ENCODE measurements at regions not wholly inside any gene's neighbourhood (a gene's known extent, or its start where the extent isn't known, plus 50 kb on each side); places are given as distances from the start of the nearest gene placed in this dataset.
"Not testable (repeated sequence)": the region's sequence is repeated elsewhere in the genome, so short reads cannot be mapped to it uniquely, and the experiment has no call there.

GRCh38 chr2:7379799-7380198 is 462.6 kb downstream of the RNF144A start:
- no peaks in the 10 kb centered on the region for H3K9me3 ChIP-seq (ENCODE audit: control insufficient read depth, insufficient read depth, low read depth, low read length)
- POLR2A ChIA-PET = no interaction called here
- no peaks in the 10 kb centered on the region for H3K36me3 ChIP-seq (ENCODE audit: control insufficient read depth in 2 of 2, insufficient read depth in 1 of 2, low read length in 2 of 2)
- CTCF ChIA-PET = interaction anchor here (1.2 kb wide), 1 partner anchor 176 kb away, joined by 3 read pairs; no protein-coding TSS in a partner anchor
- H3K4me1 ChIP-seq (ENCODE audit: control insufficient read depth, insufficient read depth, low read length) = no peaks in the 10 kb centered on the region
- H3K27ac ChIP-seq (ENCODE audit: extremely low read depth, low read depth, low read length) = no peak overlapping the region
- no peak overlapping the region for H3K4me3 ChIP-seq (ENCODE audit: low read depth, low read length)
- TF ChIP-seq KLF1 (tag by site-specific recombination; IDR thresholded peaks at IDR 0.05) (no peak), ZNF138 (tag by site-specific recombination; IDR thresholded peaks at IDR 0.05; ENCODE audit: borderline replicate concordance) (no peak), ZNF792 (tag by site-specific recombination; IDR thresholded peaks at IDR 0.05) (no peak)
- TF ChIP-seq, protein P1, sequence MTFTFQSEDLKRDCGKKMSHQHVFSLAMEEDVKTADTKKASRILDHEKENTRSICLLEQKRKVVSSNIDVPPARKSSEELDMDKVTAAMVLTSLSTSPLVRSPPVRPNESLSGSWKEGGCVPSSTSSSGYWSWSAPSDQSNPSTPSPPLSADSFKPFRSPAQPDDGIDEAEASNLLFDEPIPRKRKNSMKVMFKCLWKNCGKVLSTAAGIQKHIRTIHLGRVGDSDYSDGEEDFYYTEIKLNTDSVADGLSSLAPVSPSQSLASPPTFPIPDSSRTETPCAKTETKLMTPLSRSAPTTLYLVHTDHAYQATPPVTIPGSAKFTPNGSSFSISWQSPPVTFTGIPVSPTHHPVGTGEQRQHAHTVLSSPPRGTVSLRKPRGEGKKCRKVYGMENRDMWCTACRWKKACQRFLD (tag by site-specific recombination; IDR thresholded peaks at IDR 0.05) = no peak

GRCh38 chr2:7384773-7385349 is 467.6 kb downstream of the RNF144A start:
- no peaks in the 10 kb centered on the region for H3K9me3 ChIP-seq (ENCODE audit: control insufficient read depth, insufficient read depth, low read depth, low read length)
- no peaks in the 10 kb centered on the region for H3K36me3 ChIP-seq (ENCODE audit: control insufficient read depth in 2 of 2, insufficient read depth in 1 of 2, low read length in 2 of 2)
- ChIA-PET POLR2A (no interaction called here), CTCF (no interaction called here)
- no peak overlapping the region for H3K4me3 ChIP-seq (ENCODE audit: low read depth, low read length)
- TF ChIP-seq ZNF138 (tag by site-specific recombination; IDR thresholded peaks at IDR 0.05; ENCODE audit: borderline replicate concordance) = no peak
- TF ChIP-seq ZNF639 (tag by site-specific recombination; IDR thresholded peaks at IDR 0.05) = no peak
- TF ChIP-seq ZNF274 (IDR thresholded peaks at IDR 0.05; ENCODE audit: low read length) = no peak
- no peak for TF ChIP-seq ZNF274 (tag by site-specific recombination; IDR thresholded peaks at IDR 0.05; ENCODE audit: borderline replicate concordance)
- TF ChIP-seq MZF1 (tag by site-specific recombination; IDR thresholded peaks at IDR 0.05; ENCODE audit: borderline replicate concordance) = no peak
- no peak for TF ChIP-seq KLF1 (tag by site-specific recombination; IDR thresholded peaks at IDR 0.05)
- no peak for TF ChIP-seq KLF17 (tag by site-specific recombination; IDR thresholded peaks at IDR 0.05)
- no peak for TF ChIP-seq KLF10 (tag by site-specific recombination; IDR thresholded peaks at IDR 0.05)
- TF ChIP-seq ZNF585B (tag by site-specific recombination; IDR thresholded peaks at IDR 0.05) = no peak
- TF ChIP-seq, protein P2, sequence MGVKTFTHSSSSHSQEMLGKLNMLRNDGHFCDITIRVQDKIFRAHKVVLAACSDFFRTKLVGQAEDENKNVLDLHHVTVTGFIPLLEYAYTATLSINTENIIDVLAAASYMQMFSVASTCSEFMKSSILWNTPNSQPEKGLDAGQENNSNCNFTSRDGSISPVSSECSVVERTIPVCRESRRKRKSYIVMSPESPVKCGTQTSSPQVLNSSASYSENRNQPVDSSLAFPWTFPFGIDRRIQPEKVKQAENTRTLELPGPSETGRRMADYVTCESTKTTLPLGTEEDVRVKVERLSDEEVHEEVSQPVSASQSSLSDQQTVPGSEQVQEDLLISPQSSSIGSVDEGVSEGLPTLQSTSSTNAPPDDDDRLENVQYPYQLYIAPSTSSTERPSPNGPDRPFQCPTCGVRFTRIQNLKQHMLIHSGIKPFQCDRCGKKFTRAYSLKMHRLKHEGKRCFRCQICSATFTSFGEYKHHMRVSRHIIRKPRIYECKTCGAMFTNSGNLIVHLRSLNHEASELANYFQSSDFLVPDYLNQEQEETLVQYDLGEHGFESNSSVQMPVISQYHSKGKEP (tag by site-specific recombination; IDR thresholded peaks at IDR 0.05) = no peak
- no peaks in the 10 kb centered on the region for H3K4me1 ChIP-seq (ENCODE audit: control insufficient read depth, insufficient read depth, low read length)
- H3K27ac ChIP-seq (ENCODE audit: extremely low read depth, low read depth, low read length) = no peak overlapping the region

DNA sequence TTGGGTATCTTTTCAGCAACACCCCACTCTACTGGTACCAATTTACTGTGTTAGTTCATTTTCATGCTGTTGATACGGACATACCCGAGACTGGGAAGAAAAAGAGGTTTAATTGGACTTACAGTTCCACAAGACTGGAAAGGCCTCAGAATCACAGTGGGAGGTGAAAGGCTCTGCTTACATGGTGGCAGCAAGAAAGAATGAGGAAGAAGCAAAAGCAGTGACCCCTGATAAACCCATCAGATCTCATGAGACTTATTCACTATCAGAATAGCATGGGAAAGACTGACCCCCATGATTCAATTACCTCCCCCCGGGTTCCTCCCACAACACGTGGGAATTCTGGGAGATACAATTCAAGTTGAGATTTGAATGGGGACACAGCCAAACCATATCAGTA is 473.1 kb downstream of the RNF144A start:
- CTCF ChIA-PET; H3K27ac ChIP-seq (ENCODE audit: extremely low read depth, low read depth, low read length); POLR2A ChIA-PET; H3K4me1 ChIP-seq (ENCODE audit: control insufficient read depth, insufficient read depth, low read length); H3K4me3 ChIP-seq (ENCODE audit: low read depth, low read length); H3K36me3 ChIP-seq (ENCODE audit: control insufficient read depth in 2 of 2, insufficient read depth in 1 of 2, low read length in 2 of 2); H3K9me3 ChIP-seq (ENCODE audit: control insufficient read depth, insufficient read depth, low read depth, low read length): not testable (repeated sequence)
